HG02610 (cell line): ENCODE measurements at regions not wholly inside any gene's neighbourhood (a gene's known extent, or its start where the extent isn't known, plus 50 kb on each side); places are given as distances from the start of the nearest gene placed in this dataset.

Experiments used
- ATAC-seq: cut with Tn5 transposase; IDR thresholded peaks from one replicate; pipeline ENCODE4 v1.9.1; 2021; ENCODE audit warnings: mild to moderate bottlenecking, moderate library complexity; ENCODE audit not compliant: unreplicated experiment

DNA sequence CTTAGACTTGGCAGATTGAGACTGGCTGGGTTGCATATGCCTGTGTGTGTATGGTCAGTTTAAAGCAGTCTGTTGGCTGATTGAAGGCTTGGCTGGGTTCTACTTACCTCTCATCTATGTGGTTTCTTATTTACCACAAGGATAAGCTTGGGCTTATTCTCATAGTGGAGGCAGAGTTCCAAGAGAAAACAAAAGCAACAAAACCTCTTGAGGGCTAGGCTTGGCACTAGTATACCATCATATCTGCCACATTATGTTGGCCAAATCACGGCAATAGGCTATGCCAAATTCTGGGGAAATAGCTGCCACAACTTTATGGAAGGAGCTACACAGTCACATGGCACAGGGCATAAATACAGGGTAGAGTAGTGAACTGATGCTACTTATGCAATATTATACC is 714.1 kb downstream of the CBLN4 start:
- no peak for ATAC-seq

DNA sequence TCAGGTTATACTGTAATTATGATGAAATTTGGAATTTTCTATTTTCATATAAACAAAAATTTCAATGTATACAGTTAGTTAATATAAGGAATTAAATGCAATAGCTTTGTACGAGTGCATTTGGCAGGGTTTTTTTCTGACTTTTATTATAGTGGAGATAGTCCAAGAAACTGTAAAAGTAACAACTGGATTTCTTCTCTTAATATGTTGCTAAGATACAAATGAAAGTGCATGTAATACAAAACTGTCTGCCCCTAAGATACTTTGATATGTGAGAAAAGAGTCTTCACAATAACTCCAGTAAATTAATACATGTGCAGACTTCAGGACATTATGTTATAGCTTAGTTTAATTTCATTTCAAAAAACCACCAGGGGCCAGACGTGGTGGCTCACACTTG is 721.4 kb downstream of the CBLN4 start:
- ATAC-seq: no peak

DNA sequence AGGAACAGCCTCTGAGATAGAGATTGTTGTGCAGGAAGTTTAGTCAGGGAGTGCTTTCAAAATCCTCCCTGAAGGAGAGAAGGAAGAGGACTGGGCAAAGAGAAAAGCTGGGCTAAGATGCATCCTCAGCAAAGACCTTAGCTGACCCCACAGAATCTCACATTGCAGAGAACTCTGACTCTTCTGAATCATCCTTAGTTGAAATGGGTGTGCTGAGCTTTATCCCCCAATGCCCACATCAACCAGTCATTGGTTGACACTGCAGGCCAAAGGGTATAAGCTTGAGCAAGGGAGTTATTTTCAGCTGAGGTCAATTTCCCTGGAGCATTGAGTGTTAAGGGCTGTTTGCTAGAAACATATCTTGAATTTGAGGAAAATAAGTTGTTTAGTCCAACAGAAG is 732.2 kb downstream of the CBLN4 start:
- ATAC-seq: no peak

DNA sequence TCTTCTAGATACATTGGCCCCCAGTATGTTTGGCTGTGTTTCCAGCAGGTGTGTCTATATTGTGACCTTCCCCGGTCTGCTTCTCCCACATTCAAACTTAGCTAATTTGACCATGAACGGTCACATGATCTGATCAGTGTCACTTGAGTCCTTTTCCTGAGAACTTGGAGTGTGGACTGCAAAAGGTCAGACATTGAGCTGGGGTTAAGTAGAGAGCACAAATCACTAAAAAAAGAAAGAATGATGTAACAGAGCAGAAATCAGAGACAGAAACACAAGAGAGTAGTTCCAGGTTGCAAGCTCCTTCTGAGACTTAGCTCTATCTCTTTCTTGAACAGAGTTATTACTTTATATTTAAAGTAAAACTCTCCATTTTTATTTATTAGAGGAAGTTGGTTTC is 733.9 kb downstream of the CBLN4 start:
- ATAC-seq: no peak

DNA sequence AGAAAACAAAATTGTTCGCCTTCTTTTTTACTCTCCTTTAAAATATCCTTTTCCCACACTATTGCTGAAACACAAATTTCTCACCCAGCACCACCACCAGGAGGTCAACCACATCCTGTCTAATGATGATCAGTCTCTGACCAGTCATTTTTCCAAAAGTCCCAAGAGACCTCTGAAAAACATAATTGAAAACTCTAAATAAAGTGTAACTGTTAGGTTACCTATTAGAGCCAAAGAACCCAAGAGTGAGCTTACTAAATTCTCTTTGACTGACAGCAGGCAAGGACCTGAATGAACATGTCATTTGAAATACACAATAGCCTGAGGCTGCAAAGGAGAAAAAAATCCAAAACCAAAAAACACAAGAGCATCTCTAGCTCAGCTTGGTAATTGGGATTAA is 735.4 kb downstream of the CBLN4 start:
- no peak for ATAC-seq

DNA sequence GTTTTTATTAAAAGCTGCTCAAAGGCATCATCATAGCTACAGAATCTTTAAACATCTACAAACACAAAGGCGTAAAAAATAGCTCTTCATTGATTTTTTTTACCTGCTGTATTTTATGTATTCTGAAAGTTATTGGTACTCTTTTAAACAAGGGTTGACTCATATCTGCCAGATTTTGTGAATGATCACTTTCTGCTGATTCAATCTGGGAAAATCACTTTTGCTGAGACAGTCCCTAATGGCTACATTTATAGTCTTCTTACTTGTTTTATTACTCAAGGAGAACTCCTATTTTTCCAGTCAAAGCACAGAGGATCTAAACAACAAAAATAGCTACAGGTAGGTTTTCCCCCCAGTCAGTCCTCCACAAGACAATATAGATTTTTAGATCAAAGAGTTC is 739.0 kb downstream of the CBLN4 start:
- peak; percentile 67 for ATAC-seq

DNA sequence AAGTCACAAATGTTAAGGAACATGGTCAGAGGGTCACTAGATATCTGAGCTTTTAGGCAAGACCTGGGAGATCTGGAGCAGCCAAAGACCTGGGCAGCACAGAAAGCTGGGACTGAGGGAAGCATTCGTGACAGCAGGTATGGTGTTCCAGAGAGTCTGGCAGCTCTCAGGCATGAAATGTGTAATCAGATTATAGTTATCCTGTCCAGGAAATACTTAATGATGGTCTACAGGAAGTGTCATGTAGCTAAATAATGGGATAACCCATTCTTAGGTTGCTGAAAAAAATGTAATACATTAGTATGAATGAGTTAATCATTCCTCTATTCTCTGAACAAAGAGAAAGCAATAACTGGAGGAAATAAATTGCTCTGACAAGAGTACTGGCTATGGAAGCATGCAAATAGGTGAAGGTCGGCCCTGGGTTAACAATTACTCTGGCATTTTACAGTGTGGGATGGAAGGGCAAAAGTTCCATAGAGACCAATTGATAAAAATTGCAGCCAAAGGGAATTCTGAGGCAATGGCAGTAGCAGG is 740.5 kb downstream of the CBLN4 start:
- ATAC-seq: no peak

DNA sequence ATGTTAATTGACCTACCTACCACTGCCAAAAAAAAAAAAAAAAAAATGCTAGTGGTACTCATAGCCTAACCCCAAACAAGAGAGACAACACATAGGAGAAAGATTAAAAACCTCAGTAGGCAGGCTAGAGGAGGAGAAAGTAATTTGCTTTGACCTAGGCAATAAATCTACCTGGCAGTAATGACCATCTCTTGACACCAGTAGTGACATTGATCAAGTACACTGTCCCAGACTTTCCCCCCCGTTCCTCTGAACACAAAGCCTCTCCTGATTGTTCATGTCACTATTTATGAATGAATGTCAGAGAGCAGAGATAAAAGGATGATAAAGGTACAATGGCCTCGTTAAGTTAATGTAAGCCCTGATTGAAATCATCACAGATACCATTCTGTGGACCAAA is 746.8 kb downstream of the CBLN4 start:
- ATAC-seq: no peak

DNA sequence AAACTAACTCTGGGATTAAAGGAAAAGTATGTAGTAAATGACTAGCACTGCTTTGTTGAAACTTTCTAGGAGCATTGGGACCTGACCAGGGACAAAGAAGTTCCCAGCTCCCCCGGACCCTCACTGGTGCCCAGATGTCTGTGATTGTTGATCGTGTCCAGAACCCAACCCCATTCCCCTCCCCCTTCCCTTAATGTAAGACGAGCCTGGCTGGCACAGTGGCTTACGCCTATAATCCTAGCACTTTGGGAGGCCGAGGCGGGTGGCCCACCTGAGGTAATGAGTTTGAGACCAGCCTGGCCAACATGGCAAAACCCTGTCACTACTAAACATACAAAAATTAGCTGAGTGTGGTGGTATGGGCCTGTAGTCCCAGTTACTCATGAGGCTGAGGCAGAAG is 750.3 kb downstream of the CBLN4 start:
- ATAC-seq: no peak

DNA sequence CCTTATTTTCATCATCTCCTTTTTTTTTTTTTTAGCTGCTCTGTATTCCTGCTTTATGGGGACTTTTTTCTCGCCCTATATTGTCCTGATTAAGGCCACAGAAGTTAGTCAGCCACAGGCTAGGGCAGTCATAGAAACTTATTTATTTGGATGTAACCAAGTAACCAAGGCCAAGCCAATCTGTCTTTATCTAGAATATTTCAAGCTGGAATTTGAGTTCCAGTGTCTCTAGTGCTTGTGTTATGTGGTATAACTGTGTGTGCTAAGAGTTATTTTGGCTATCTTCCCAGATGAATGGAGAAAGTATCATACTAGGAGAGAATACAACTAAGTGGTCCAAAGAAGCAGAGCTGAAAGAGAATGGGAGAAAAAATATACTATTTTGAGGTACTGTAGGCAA is 751.5 kb downstream of the CBLN4 start:
- no peak for ATAC-seq

DNA sequence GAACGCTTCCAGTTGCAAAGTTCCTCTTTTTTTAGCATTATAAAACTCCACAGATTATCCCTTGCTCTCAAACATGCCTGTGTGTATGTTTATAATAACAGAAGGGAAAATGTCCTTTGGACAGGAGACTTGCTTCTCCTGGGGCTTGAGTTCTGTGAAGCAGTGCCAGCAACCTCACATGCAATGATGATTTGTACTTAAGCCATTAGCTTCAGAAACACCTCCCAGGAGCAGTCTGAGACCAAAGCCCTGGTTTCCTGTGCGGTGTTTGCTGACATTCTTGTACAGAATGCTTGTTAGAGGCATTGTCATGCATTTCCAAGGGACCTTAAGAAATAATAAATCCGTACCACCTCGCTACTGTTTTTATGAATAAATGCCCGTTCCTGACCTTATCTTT is 752.8 kb downstream of the CBLN4 start:
- ATAC-seq: no peak

DNA sequence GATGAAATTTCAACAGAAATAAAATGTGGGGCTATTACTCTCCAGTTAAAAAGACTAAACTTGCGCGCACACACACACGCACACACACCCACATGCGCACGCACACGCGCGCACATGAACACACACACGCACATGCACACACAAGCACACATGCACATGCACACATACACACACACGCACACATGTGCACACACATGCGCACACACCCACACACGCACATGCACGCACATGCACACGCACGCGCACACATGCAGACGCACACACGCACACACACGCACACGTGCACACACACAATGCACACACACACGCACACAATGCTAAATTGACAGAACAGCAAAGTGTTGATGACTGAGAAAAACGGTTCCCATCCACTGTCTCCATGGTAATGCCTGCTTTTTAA is 754.1 kb downstream of the CBLN4 start:
- no peak for ATAC-seq

DNA sequence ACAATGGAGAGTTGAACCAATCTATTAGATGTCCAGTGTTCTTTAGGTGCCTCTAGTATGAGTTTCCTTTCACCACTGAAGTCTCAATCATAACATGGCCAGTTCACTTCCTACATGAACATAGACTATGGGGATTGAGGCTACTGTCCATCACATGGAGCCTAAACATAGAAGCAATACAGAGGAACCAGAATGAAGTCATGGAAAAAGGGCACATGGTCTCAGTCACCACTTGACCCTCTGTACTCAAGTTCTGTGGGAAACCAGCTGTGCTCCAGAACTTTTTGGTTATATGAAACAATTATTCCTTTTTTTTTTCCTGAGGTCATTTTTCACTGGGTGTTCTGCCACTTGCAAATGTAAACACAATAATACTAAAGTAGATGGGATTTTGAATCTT is 762.5 kb downstream of the CBLN4 start:
- no peak for ATAC-seq

DNA sequence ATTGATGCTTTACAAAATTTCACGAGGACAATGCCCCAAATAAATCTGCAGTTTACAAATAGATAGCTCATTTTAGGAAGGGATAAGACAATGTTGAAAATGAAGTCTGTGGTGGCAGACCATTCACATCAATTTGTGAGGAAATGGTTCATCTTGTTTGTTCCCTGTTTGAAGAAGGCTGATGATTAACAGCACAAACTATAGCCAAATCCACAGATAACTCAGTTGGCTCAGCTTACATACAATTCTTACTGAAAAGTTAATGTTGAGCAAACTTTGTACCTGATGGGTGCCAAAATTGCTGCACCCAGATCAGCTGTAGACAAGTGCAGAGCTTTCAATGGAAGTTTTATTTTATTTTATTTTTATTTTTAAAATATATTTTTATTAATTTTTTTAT is 763.9 kb downstream of the DOK5 start:
- ATAC-seq: no peak

DNA sequence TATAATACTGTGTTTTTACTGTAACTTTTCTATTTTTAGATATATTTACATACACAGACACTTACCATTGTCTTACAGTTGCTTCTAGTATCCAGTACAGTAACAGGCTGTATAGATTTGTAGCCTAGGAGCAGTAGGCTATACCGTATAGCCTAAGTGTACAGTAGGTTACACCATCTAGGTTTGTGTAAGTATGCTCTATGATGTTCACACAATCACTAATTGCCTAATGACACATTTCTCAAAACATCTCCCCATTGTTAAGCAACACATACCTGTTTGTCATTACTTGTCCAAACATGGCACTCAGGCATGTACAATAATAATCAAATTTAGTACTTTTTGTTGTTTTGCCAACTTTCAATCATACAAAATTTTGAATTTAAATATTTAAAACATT is 757.3 kb downstream of the DOK5 start:
- no peak for ATAC-seq

DNA sequence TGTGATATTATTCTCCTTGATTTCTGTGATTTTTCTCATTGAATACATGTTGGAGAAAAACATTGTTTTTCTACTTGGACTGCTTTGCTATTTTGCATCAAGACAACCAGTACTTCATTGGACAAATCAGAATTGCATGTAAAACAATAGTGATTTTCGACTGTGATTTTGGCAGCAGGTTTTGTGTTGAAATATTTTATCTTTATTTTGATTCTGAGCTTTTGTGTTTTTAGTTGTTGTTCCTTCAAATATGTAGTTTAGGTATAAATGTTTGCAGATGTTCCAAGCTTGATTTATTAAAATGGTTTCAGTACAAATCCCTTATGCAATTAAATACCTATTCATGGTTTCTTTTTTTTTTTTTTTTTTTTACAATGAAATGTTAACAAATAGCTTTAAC is 754.1 kb downstream of the DOK5 start:
- ATAC-seq: no peak

DNA sequence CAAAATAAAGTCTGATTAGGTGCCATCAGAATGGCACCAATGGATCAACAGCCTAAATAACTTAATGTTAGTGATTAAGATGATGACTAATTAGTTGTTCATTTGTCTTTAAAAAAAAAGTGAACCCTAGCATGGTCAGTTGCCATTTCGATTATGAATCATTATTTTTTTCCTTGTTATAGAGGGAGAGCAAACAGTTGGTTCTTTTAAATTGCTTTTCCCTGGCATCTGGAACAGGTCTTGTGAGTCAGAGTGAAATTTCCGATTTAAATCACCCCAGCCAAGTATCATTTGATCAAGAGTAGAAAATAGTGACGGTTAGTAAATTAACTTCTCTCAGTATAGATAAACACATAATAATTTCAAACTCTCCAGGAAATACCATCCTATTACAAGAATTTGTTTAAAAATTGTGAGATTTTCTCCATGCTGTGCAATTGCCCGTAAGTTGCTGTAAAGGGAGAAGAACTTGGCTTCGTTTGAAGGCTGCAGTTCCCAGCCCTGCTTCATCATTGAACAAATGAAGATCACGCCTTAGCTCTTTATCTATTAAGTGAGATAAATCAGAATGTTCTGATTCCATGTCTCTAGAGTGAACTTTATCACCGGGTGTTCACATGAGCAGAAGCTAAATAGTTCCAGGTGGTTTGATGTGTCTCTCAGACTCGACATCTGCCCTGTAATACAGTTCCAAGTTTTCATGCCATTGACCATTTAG is 741.3 kb downstream of the DOK5 start:
- ATAC-seq: no peak

DNA sequence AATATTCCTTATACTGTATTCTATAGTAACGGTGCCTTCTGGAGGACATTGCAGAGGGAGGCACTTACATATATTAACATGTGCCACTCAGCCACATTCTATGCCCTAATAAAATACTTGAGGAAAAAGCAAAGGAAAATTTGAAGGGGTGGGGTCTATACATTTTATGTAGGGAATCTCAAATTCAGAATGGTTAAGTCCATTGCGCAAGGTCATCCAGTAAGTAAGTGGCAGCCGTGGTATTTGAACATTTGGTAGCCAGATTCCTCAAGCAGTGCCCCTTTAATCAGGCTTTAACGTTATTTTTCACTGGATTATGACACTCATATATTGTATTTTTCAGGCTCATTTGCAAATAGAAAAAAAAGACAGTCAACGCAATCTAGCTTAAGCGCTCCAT is 738.3 kb downstream of the DOK5 start:
- no peak for ATAC-seq

DNA sequence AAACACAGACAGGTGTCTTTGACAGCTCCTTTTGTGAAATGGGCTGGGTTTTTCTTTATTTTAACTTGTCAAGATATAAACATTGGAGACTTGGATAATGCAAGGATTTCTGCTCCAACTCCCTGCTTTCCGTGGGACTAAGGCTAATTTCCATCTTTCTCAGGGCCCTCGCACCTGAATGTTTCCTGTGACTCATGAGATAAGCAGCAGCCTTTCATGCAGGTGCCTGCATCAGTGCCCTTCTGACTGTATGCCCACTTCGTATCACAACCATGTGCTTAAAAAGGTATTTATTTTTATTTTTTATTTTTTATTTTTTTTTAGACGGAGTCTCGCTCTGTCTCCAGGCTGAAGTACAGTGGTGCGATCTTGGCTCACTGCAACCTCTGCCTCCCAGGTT is 736.1 kb downstream of the DOK5 start:
- no peak for ATAC-seq

DNA sequence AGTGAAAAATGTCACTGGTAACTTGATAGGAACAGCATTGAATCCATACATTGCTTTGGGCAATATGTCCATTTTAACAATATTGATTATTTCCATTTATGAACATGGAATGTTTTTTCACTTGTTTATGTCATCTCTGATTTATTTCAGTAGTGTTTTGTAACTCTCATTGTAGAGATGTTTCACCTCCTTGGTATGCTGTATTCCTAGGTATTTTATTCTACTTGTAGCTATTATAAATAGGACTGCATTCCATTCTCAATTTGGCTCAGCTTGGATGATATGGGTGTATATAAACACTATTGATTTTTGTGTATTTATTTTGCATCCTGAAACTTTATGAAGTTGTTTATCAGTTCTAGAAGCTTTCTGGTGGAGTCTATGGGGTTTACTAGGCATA is 730.3 kb downstream of the DOK5 start:
- no peak for ATAC-seq

DNA sequence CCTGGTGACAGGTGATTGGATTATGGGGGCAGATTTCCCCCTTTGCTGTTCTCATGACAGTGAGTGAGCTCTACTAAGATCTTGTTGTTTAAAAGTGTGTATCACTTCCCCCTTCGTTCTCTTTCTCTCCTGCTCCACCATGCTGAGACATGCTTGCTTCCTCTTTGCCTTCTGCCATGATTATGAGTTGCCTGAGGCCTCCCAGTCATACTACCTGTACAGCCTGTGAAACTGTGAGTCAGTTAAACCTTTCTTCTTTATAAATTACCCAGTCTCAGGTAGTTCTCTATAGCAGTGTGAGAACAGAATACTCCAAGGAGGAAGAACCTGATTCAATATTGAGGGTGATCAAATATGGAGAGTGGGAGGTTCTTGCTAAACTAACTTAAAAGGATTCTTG is 724.9 kb downstream of the DOK5 start:
- ATAC-seq: no peak

DNA sequence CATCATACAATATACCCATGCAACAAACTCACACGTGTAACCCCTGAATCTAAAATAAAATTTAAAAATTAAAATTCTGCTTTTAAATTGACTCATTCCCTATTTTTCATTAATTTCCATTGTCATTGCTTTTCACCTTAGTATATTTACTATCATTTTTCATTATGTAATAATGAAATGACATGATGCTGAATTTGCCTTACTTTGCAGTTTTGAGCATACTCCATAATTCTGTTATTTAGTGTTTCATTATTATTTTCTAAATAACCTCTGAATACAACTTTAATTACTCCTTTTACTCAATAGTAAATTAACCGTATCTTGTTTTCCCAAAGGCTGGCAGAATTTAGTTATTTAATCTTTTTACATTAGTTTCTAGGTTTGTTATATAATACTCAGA is 719.6 kb downstream of the DOK5 start:
- ATAC-seq: no peak

DNA sequence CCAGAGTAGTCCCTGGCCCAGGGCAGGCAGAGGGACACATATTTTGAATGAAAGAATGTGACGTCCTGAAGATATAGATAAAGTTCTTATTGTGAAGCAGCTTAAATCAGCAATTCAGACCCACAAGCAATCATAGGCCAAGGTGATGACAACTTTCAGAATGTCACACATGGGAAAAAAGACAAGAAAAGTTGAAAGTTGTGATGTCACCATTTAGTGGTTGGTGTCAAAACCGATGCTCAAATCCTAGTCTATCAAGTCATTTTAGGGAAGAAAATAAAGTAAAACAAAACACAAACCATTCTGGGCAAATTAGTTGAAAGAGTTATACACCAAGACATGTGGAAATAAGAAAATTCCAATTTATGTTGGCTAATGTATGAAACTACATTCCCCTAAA is 710.8 kb downstream of the DOK5 start:
- ATAC-seq: no peak
